H1 (cell line): ENCODE measurements at regions not wholly inside any gene's neighbourhood (a gene's known extent, or its start where the extent isn't known, plus 50 kb on each side); places are given as distances from the start of the nearest gene placed in this dataset.

Source experiments
- CTCF ChIA-PET: fragments of 300-600 bp; sonication (Branson Sonifier 250); formaldehyde crosslinking; loops from one replicate; lab custom pipeline; 2021; ENCODE audit not compliant: partially characterized antibody; lab: Charles Lee
- POLR2A ChIA-PET: fragments of 300-600 bp; sonication (Branson Sonifier 250); formaldehyde crosslinking; loops from one replicate; lab custom pipeline; 2021; ENCODE audit warnings: inconsistent platforms; ENCODE audit not compliant: partially characterized antibody; lab: Charles Lee
- DNase-seq, 2 experiments: peaks; one replicate each; pipeline versions ENCODE4 v3.0.0 to v3.0.0-alpha.2; 2010 to 2022; ENCODE audit warnings: low spot score in 2 of 2, low read depth in 1 of 2, mixed read lengths in 1 of 2
- FAIRE-seq: peaks from 2 replicates; lab custom pipeline; 2011; peaks lifted over from hg19 to GRCh38; lab: Jason Lieb, UNC
- H2AFZ ChIP-seq: 2 replicates; pipeline ENCODE4 v1.8.1; 2012; ENCODE audit warnings: low read length, inconsistent platforms
- H2AK5ac ChIP-seq: 2 replicates; pipeline ENCODE4 v1.6.1; 2013; ENCODE audit warnings: low read depth, low read length
- H2BK120ac ChIP-seq: replicated peaks from 2 replicates; pipeline ENCODE3; 2013; ENCODE audit warnings: low read depth, low read length, inconsistent platforms
- H2BK12ac ChIP-seq: 2 replicates; pipeline ENCODE4 v1.6.1; 2013; ENCODE audit warnings: low read depth, low read length
- H2BK15ac ChIP-seq: 2 replicates; pipeline ENCODE4 v1.6.1; 2013; ENCODE audit warnings: low read length
- H2BK20ac ChIP-seq: 2 replicates; pipeline ENCODE4 v1.6.1; 2013; ENCODE audit warnings: low read length
- H2BK5ac ChIP-seq: 2 replicates; pipeline ENCODE4 v1.6.1; 2013; ENCODE audit warnings: low read depth, low read length
- H3K14ac ChIP-seq: 2 replicates; pipeline ENCODE4 v1.6.1; 2013; ENCODE audit warnings: inconsistent platforms; ENCODE audit not compliant: insufficient read length
- H3K18ac ChIP-seq: 2 replicates; pipeline ENCODE4 v1.6.1; 2013; ENCODE audit warnings: low read length; ENCODE audit errors: extremely low read depth
- H3K23ac ChIP-seq: 2 replicates; pipeline ENCODE4 v1.6.1; 2013; ENCODE audit warnings: inconsistent platforms; ENCODE audit not compliant: insufficient read length
- H3K23me2 ChIP-seq: 2 replicates; pipeline ENCODE4 v1.6.1; 2013; ENCODE audit warnings: low read depth, low read length
- H3K27ac ChIP-seq: 2 replicates; pipeline ENCODE4 v1.6.1; 2011; ENCODE audit warnings: low read depth, low read length, inconsistent platforms
- H3K27me3 ChIP-seq, 4 experiments: replicated peaks in 1 of 4; 1 replicate in 1 of 4; 2 replicates in 3 of 4; pipeline versions ENCODE4 v1.6.1 to v1.8.1; 2011 to 2013; ENCODE audit warnings: low read length in 3 of 4, mild to moderate bottlenecking in 3 of 4, inconsistent platforms in 2 of 4, mixed read lengths in 2 of 4, moderate library complexity in 1 of 4; ENCODE audit not compliant: control insufficient read depth in 3 of 4, insufficient read depth in 3 of 4; ENCODE audit errors: extremely low read depth in 1 of 4
- H3K36me3 ChIP-seq, 4 experiments: 2 replicates each; pipeline versions ENCODE4 v1.6.1 to v1.8.1; 2011 to 2013; ENCODE audit warnings: mild to moderate bottlenecking in 4 of 4, low read length in 3 of 4, moderate library complexity in 2 of 4, control low read depth in 1 of 4, inconsistent platforms in 1 of 4; ENCODE audit not compliant: insufficient read depth in 4 of 4, control insufficient read depth in 2 of 4
- H3K4ac ChIP-seq: replicated peaks from 2 replicates; pipeline ENCODE3; 2013; ENCODE audit warnings: low read length, low read depth, mixed read lengths, inconsistent platforms; ENCODE audit not compliant: insufficient read length
- H3K4me1 ChIP-seq, 4 experiments: replicated peaks in 1 of 4; 1 replicate in 1 of 4; 2 replicates in 3 of 4; pipeline versions ENCODE4 v1.6.1 to v1.8.1; 2011 to 2013; ENCODE audit warnings: low read length in 3 of 4, inconsistent platforms in 2 of 4, mixed read lengths in 1 of 4; ENCODE audit not compliant: insufficient read depth in 4 of 4, control insufficient read depth in 3 of 4
- H3K4me2 ChIP-seq, 2 experiments: 2 replicates each; pipeline versions ENCODE4 v1.6.1 to v1.8.1; 2011 to 2013; ENCODE audit warnings: low read depth in 2 of 2, low read length in 2 of 2, control low read depth in 1 of 2, inconsistent platforms in 1 of 2, mild to moderate bottlenecking in 1 of 2; ENCODE audit not compliant: insufficient read depth in 1 of 2
- H3K4me3 ChIP-seq, 4 experiments: fragments of 200-600, 300-600 bp in 1 of 4; sonication (generic), shearing (Covaris generic), sonication (Bioruptor Twin) in 1 of 4; 2 replicates each; pipeline versions ENCODE4 v1.5.1 to v1.8.1; 2011 to 2016; ENCODE audit warnings: low read length in 4 of 4, low read depth in 3 of 4, control low read depth in 2 of 4, inconsistent platforms in 2 of 4, mild to moderate bottlenecking in 2 of 4, mixed read lengths in 1 of 4, moderate library complexity in 1 of 4; ENCODE audit not compliant: insufficient read depth in 2 of 4; ENCODE audit errors: extremely low read depth in 1 of 4
- H3K56ac ChIP-seq: replicated peaks from 2 replicates; pipeline ENCODE3; 2013; ENCODE audit warnings: low read depth, mild to moderate bottlenecking, mixed read lengths, low read length, inconsistent platforms; ENCODE audit not compliant: insufficient read length
- H3K79me1 ChIP-seq: 2 replicates; pipeline ENCODE4 v1.6.1; 2013; ENCODE audit warnings: low read depth, low read length, control low read depth
- H3K79me2 ChIP-seq, 2 experiments: 2 replicates each; pipeline versions ENCODE4 v1.6.1 to v1.8.1; 2012 to 2013; ENCODE audit warnings: low read length in 2 of 2, mild to moderate bottlenecking in 2 of 2, inconsistent platforms in 1 of 2; ENCODE audit not compliant: insufficient read depth in 2 of 2, control insufficient read depth in 1 of 2
- H3K9ac ChIP-seq, 4 experiments: replicated peaks in 1 of 4; 1 replicate in 1 of 4; 2 replicates in 3 of 4; pipeline versions ENCODE4 v1.6.1 to v1.8.1; 2011 to 2013; ENCODE audit warnings: low read depth in 3 of 4, low read length in 3 of 4, control low read depth in 2 of 4, mild to moderate bottlenecking in 2 of 4, moderate library complexity in 2 of 4, inconsistent platforms in 1 of 4; ENCODE audit errors: extremely low read depth in 1 of 4
- H3K9me3 ChIP-seq, 2 experiments: 2 replicates each; pipeline versions ENCODE4 v1.6.1 to v1.8.1; 2012 to 2013; ENCODE audit warnings: mild to moderate bottlenecking in 2 of 2, moderate library complexity in 2 of 2, control low read depth in 1 of 2, inconsistent platforms in 1 of 2, low read depth in 1 of 2, low read length in 1 of 2, mixed read lengths in 1 of 2; ENCODE audit not compliant: insufficient read depth in 2 of 2
- H4K20me1 ChIP-seq, 2 experiments: replicated peaks in 1 of 2; 2 replicates each; pipeline versions ENCODE3 to v1.8.1; 2011 to 2013; ENCODE audit warnings: inconsistent platforms in 2 of 2, low read length in 2 of 2, mild to moderate bottlenecking in 1 of 2; ENCODE audit not compliant: insufficient read depth in 2 of 2, control insufficient read depth in 1 of 2
- H4K5ac ChIP-seq: 2 replicates; pipeline ENCODE4 v1.6.1; 2013; ENCODE audit warnings: low read length, low read depth, mixed read lengths, inconsistent platforms; ENCODE audit not compliant: insufficient read length
- H4K8ac ChIP-seq: 2 replicates; pipeline ENCODE4 v1.8.0; 2013; ENCODE audit warnings: mild to moderate bottlenecking, moderate library complexity, low read length, inconsistent platforms; ENCODE audit not compliant: insufficient read depth; ENCODE audit errors: extremely low read depth
- H4K91ac ChIP-seq: replicated peaks from 2 replicates; pipeline ENCODE3; 2013; ENCODE audit warnings: low read length, mixed read lengths, inconsistent platforms; ENCODE audit not compliant: insufficient read length
- KDM4A ChIP-seq: IDR thresholded peaks from one replicate; pipeline ENCODE4 v1.7.1; 2012; ENCODE audit warnings: low read depth, mild to moderate bottlenecking, moderate library complexity, low read length, inconsistent platforms; ENCODE audit not compliant: severe bottlenecking
- WGBS, 2 experiments: shearing (Covaris generic) in 1 of 2; methylation state at CpG; one replicate each; pipeline versions ENCODE4 v1.1.6 to v1.1.7; 2013 to 2015; ENCODE audit warnings: low lambda C conversion rate in 2 of 2, mixed read lengths in 2 of 2, inconsistent platforms in 1 of 2, low coverage in 1 of 2, missing lambda C conversion rate in 1 of 2; ENCODE audit not compliant: insufficient replicate concordance in 2 of 2, insufficient coverage in 1 of 2, insufficient read length in 1 of 2; ENCODE audit errors: extremely low coverage in 1 of 2, missing lambda C conversion rate in 1 of 2; 5-methylcytosine and 5-hydroxymethylcytosine counted together

DNA sequence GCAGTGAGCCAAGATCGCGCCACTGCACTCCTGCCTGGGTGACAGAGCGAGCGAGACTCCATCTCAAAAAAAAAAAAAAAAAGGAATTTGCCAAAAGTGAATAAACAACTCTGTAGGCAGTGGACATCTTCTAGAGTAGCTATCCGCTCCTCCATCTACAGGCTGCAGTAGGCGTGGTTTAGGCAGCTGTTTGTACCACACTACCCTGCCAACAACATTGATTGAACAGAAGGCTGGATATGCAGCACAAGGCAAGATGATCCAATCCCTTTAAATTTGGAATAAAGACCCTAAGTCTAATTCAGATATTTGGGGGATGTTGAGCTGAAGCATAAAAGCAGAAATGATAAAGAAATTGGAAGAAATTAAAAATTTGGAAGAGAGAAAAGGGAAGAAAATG is 141.6 kb downstream of the TES start:
- 92% methylated on average over 4 of the region's 6 CpGs; no CpG with 5 or more reads in 1 of the 2 experiments for WGBS, 2 experiments
- Histone ChIP-seq H2BK15ac (no peak overlapping the region), H4K8ac (no peak overlapping the region), H2BK120ac (no peak overlapping the region), H3K36me3 (no peaks in the 10 kb centered on the region), H3K4me3 (no peak overlapping the region), H4K20me1 (no peaks in the 10 kb centered on the region), H2AFZ (no peak overlapping the region), H3K79me2 (no peaks in the 10 kb centered on the region), H3K27me3 (no peaks in the 10 kb centered on the region; a peak in 1 of 7 replicates), H3K4me1 (peaks cover 0 to 5% (median 0%) of the 10 kb centered on the region in 4 experiments; a peak in 1 of 7 replicates), H3K18ac (no peak overlapping the region), H3K56ac (no peak overlapping the region), H3K4me2 (no peak overlapping the region), H3K14ac (no peak overlapping the region), H4K91ac (no peak overlapping the region), H2BK12ac (no peak overlapping the region), H3K23ac (no peak overlapping the region), H3K79me1 (no peaks in the 10 kb centered on the region), H2AK5ac (no peak overlapping the region), H3K9me3 (no peaks in the 10 kb centered on the region), H4K5ac (no peak overlapping the region), H3K4ac (no peak overlapping the region), H2BK5ac (no peak overlapping the region), H3K9ac (no peak overlapping the region), H2BK20ac (no peak overlapping the region; the same call in 1 of the 2 replicates), H3K27ac (no peak overlapping the region), H3K23me2 (no peaks in the 10 kb centered on the region)
- no peak for TF ChIP-seq KDM4A
- DNase-seq (no peak), FAIRE-seq (no peak)
- POLR2A ChIA-PET: no interaction called here
- CTCF ChIA-PET: interaction anchor here (0.6 to 1.1 kb wide), 4 partner anchors 59 to 1417 kb away, joined by 3 to 4 read pairs (median 4); no protein-coding TSS in a partner anchor
